NCI-H748 treated with DMSO at 0.1 percent for 48 hours (cell line): ENCODE measurements at regions not wholly inside any gene's neighbourhood (a gene's known extent, or its start where the extent isn't known, plus 50 kb on each side); places are given as distances from the start of the nearest gene placed in this dataset.

Source experiments
- DNase-seq: peaks from one replicate; lab custom pipeline; 2025; lab: John Stamatoyannopoulos, UW

DNA sequence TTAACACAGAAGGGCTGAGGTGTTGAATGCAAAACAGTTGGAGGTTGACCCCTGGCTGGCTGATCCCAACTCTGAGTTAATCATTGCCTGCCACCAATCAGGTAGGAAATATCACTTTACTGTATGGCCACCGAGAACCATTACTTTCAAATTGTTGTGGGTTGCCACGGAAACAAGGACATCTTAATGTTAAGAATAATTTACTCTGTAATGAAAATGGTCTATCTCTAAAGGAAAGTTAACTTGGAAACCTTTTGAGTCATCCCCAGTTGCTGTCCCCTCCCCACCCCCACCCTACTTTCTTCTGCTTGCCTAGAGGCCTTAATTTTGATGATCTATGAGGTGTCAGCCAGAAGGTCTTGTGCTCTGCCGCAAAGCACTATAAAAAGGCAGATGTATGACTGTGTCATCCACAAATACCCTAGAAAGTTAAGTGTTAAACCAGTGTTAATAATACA lies 78.7 kb upstream of the SNRK start:
- no peak for DNase-seq

- DNase-seq: no peak
Measured at GRCh38 chr3:43206632-43207031, 79.7 kb upstream of the SNRK start.

DNA sequence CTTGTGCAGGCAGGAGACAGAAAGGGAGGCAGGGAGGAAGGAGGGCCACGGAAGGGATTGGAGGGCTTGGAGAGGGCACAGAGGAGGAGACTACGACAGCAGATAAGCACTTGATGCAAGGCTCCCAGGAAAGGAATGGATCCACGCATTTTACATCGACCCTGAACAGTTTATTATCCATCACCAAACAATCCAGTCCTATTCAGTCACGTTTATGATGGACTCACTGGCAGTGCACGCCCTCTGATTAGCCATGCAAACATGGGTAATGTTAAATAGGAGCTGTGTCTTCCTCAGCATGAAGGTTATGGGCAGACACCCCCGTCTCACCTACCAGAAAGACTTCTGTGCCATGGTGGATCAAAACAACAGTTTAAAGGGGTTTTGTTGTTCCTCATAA lies 80.2 kb upstream of the SNRK start:
- no peak for DNase-seq

DNA sequence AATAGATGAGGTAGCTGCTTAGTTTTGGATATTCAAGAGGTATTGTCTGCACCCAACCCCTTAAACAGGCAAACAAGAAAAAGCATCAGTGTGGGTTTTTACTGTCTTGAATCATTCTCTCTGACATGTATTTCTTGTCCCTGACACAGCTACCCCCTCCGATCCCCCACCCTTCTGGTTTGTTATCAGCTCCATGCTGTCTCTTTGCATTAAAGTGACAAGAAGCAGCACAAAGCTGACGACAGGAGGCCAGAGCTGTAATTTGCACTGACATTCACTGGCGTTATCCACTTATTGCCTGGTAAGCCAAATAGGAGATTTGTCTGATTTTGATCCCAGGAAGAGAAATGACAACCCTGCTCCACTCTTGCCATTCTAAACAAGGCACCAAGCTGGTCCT lies 83.3 kb upstream of the SNRK start:
- DNase-seq: no peak

GRCh38 chr3:43201581-43201980 lies 84.8 kb upstream of the SNRK start:
- DNase-seq: no peak

DNA sequence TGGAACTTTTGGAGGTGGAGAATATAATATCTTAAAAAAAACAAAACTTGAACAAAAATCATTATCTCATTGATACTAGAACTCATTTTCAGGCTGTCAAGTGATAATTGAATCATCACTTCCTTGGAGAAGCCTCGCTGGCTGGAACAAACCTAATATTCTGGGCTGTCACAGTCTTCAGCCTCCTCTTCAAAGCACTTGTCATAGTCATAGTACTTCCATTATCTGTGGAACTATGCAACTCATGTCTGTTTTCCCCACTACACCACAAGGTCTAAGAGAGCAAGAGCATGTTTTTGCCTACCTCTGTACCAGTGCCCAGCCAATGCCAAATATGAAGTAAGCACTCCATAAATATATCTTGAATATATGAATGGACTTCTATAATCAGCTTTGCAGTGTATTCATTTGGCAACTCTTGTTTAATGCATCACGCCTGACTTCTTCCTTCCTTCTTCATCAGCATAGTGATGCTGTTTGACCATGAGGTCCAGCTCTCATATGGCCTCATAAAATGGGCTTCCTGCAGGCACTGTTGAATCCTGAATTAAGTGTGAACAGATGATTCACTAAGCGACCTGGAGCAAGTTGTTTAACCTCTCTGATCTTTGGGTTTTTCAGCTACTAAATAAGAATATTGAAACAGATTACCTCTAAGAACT lies 86.6 kb upstream of the SNRK start:
- no peak for DNase-seq

GRCh38 chr3:43198791-43199644 lies 87.3 kb upstream of the SNRK start:
- no peak for DNase-seq

- DNase-seq: no peak
Measured at GRCh38 chr3:43198301-43198700, 88.0 kb upstream of the SNRK start.

DNA sequence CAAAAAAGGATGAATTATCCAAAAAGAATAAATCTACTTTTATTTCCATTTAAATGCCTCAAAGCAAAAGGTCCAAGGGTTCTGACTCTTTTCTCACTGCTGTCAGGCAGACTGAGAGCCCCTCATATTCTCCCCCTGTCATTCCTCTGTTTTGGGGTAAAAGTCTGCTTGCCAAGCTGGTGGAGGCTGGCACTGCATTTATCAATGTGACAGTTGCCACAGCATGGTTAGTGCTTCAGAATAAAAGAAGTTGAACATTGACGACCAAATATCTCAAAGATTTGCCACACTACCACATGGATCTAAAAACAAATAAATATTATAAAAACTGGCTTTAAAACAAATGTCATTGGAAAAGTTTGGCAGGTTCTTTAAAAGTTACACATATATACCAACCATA lies 89.2 kb upstream of the SNRK start:
- no peak for DNase-seq

GRCh38 chr3:43196721-43197120 lies 89.6 kb upstream of the SNRK start:
- no peak for DNase-seq

- DNase-seq: no peak
Measured at GRCh38 chr3:43195115-43195498, 89.2 kb upstream of the POMGNT2 start.

DNA sequence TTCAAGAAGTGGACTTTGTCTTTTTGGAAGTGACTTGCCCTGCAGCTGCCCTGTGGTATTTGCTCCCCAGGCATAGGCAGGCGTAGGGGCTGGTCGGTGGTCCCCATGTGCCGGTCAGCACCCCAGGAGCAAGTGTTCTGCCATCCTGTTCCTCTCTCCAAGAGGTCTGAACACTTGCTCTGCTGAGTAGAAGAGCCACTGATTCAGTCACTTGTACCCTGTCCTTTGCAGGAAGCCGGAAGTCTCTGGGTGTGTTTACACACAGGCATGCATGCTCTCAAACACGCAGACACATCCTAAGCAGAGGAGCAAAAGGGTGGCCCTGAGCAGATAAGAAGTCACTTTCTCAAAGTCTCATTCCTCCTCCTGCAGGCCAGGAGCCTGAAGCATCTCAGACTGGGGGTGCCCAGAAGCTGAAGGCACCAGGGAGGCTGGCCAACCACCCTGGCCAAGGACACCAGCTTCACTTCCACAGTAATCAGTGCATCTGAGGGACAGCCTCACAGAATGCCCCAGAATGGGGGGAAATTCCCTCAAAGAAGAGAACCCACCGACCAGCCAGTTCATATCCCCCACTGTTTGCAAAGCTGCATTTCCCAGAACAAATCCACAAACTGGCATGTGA lies 88.7 kb upstream of the POMGNT2 start:
- DNase-seq: no peak

GRCh38 chr3:43194069-43194468 lies 88.2 kb upstream of the POMGNT2 start:
- DNase-seq: no peak

GRCh38 chr3:43192028-43192427 lies 86.1 kb upstream of the POMGNT2 start:
- DNase-seq: no peak

GRCh38 chr3:43191116-43191515 lies 85.2 kb upstream of the POMGNT2 start:
- DNase-seq: no peak

- DNase-seq: no peak
Measured at GRCh38 chr3:43190670-43191069, 84.8 kb upstream of the POMGNT2 start.

GRCh38 chr3:43187836-43188479 lies 82.1 kb upstream of the POMGNT2 start:
- DNase-seq: no peak

DNA sequence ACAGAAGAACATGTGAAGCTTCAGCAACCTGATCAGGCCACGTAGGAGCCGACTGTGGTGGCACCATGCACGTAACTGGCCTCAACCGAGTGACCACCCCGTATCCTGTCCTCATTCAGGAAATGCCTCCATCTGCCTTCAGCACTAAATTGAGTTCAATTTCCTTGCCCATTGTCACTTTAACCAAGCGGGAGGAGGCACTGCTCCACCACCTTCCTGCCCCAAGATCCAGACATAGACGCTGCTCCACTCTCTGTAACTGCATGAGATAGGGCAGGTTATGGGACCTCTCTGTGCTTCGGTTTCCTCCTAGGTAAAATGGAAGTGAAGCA lies 80.1 kb upstream of the POMGNT2 start:
- DNase-seq: no peak

DNA sequence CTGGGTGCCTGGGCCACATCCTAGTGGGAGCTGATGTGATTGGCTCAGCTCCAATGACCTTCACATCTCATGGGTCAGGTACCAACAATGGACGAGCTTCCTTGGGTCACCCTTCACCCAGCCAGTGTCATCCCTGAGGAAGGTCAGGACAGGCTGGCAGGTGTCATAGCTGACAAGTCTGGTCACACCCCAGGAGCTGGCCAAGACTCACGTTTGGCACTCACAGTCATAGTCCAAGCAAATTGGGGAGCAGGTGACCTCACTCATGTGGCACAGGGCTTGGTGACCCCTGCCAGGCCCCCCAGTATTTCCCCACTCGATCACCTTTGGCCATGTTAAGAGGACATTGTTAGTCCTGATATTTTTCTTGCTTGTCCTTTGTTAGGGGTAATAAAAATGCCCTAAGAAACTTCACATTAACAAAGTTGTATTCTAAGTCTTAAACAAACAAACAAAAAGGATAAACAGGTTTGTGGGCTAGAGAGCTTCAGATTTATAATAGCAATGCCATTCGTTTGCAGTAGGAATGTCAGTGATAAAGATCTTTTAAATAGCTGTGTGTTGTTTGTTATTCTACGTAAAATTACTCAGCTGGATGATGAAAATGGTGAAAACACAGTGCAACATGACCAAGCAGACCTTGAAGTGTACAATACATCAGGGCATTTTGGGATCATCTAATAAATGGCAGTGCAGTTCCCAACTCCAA lies 79.5 kb upstream of the POMGNT2 start:
- no peak for DNase-seq

- DNase-seq: no peak
Measured at GRCh38 chr3:43183456-43183855, 77.6 kb upstream of the POMGNT2 start.

- no peak for DNase-seq
Measured at GRCh38 chr3:43181202-43181821, 75.4 kb upstream of the POMGNT2 start.

GRCh38 chr3:43180694-43181093 lies 74.8 kb upstream of the POMGNT2 start:
- DNase-seq: no peak
